Central memory CD8-positive, alpha-beta T cell (primary cell): ENCODE measurements at regions not wholly inside any gene's neighbourhood (a gene's known extent, or its start where the extent isn't known, plus 50 kb on each side); places are given as distances from the start of the nearest gene placed in this dataset.

Experiments
- ATAC-seq: fragments of 150-1000 bp; cut with Tn5 transposase; replicated peaks from 2 replicates; pipeline ENCODE4 v1.10.0; 2022; ENCODE audit warnings: mild to moderate bottlenecking, moderate FRiP score, moderate number of reproducible peaks; ENCODE audit not compliant: poor library complexity, severe bottlenecking; ENCODE audit errors: extremely low read depth
- DNase-seq, 2 donors: peaks; one replicate each; pipeline ENCODE4 v3.0.0; 2021; ENCODE audit warnings: low spot score in 2 of 2
- H3K27ac Mint-ChIP-seq: one replicate; pipeline ENCODE4 v1.8.0; 2022; ENCODE audit warnings: low read depth, mild to moderate bottlenecking, moderate library complexity, mixed read lengths
- H3K27me3 Mint-ChIP-seq: one replicate; pipeline ENCODE4 v1.8.0; 2022; ENCODE audit warnings: mixed read lengths
- H3K36me3 Mint-ChIP-seq: one replicate; pipeline ENCODE4 v1.8.0; 2022; ENCODE audit warnings: mild to moderate bottlenecking, moderate library complexity, mixed read lengths; ENCODE audit not compliant: insufficient read depth
- H3K4me1 Mint-ChIP-seq: one replicate; pipeline ENCODE4 v1.8.0; 2022; ENCODE audit warnings: mixed read lengths
- H3K4me3 Mint-ChIP-seq: one replicate; pipeline ENCODE4 v1.8.0; 2022; ENCODE audit warnings: mild to moderate bottlenecking, moderate library complexity, mixed read lengths
- H3K9me3 Mint-ChIP-seq: one replicate; pipeline ENCODE4 v1.8.0; 2022; ENCODE audit warnings: mixed read lengths

DNA sequence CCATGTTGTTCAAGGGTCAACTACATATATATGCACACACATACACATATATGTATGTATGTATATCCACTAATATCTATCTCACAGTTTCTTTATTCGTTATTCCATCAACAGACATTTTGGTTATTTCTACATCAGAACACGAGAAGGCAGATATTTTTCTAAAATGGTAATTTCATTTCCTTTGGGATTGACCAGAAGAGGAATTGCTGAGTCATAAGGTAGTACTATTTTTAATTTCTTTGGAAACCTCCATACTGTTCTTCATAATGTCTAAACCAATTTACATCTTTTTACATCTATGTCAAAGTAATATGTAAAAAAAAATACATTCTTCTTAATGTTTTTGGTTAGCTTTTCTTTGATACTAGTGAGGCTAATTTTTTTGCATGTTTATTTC lies 630.7 kb upstream of the GCFC2 start:
- no peak for DNase-seq
- no peaks in the 10 kb centered on the region for H3K4me1 Mint-ChIP-seq
- no peak for ATAC-seq
- H3K27me3 Mint-ChIP-seq: no peaks in the 10 kb centered on the region
- no peak overlapping the region for H3K27ac Mint-ChIP-seq
- H3K9me3 Mint-ChIP-seq: peaks cover 22% of the 10 kb centered on the region
- no peak overlapping the region for H3K4me3 Mint-ChIP-seq
- no peaks in the 10 kb centered on the region for H3K36me3 Mint-ChIP-seq

GRCh38 chr2:76332871-76333270 lies 622.2 kb upstream of the GCFC2 start:
- peaks cover 35% of the 10 kb centered on the region for H3K9me3 Mint-ChIP-seq
- no peak overlapping the region for H3K4me3 Mint-ChIP-seq
- peaks cover 1% of the 10 kb centered on the region for H3K36me3 Mint-ChIP-seq
- no peaks in the 10 kb centered on the region for H3K27me3 Mint-ChIP-seq
- H3K27ac Mint-ChIP-seq: no peak overlapping the region
- H3K4me1 Mint-ChIP-seq: no peaks in the 10 kb centered on the region
- ATAC-seq: no peak
- DNase-seq: no peak

GRCh38 chr2:76330865-76331264 lies 620.1 kb upstream of the GCFC2 start:
- ATAC-seq (no peak), DNase-seq (no peak)
- Mint-ChIP-seq H3K27me3 (no peaks in the 10 kb centered on the region), H3K4me3 (no peak overlapping the region), H3K27ac (no peak overlapping the region), H3K9me3 (peaks cover 27% of the 10 kb centered on the region), H3K36me3 (peaks cover 1% of the 10 kb centered on the region), H3K4me1 (no peaks in the 10 kb centered on the region)

DNA sequence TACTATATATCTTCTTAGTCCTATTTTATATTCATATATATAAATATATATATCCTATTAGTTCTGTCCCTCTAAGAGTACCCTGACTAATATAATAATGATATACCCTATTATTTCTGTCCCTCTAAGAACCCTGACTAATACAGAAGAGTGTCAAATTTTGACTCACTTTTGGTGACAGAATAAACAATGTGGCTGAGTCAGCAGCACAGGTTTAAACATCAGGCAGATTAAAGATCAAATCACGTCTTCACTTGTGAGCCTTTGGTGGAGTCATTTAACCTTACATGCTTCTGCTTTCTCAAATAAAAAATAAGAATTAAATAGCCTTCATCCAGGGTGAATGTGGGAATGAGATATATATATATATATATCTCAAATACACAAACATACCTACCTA lies 615.9 kb upstream of the GCFC2 start:
- Mint-ChIP-seq H3K4me1 (no peaks in the 10 kb centered on the region), H3K36me3 (peaks cover 1% of the 10 kb centered on the region), H3K4me3 (no peak overlapping the region), H3K9me3 (peaks cover 19% of the 10 kb centered on the region), H3K27ac (no peak overlapping the region), H3K27me3 (no peaks in the 10 kb centered on the region)
- ATAC-seq (no peak), DNase-seq (no peak)

- no peaks in the 10 kb centered on the region for H3K4me1 Mint-ChIP-seq
- ATAC-seq: no peak
Measured at GRCh38 chr2:76323381-76323780, 612.7 kb upstream of the GCFC2 start.

DNA sequence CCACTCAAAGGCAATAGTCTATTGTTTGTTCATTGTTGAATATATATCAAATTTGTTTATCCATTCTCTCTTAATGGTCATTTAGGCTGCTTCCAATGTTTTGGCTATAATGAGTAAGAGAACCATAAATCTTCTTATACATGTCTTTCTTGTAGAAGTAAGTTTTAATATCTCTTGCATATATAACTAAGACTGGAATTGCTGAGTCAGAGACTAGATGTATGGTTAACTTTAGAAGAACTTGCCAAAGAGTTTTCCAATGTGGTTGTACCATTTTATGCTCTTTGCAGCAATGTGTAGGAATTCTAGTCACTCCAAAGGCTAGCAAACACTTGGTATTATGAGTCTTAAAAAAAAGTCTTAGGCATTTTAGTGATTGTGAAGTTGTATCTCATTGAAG lies 610.0 kb upstream of the GCFC2 start:
- H3K4me3 Mint-ChIP-seq: no peak overlapping the region
- H3K27ac Mint-ChIP-seq: no peak overlapping the region
- no peaks in the 10 kb centered on the region for H3K4me1 Mint-ChIP-seq
- H3K9me3 Mint-ChIP-seq: peaks cover 28% of the 10 kb centered on the region
- no peak for DNase-seq
- ATAC-seq: no peak
- no peaks in the 10 kb centered on the region for H3K36me3 Mint-ChIP-seq
- H3K27me3 Mint-ChIP-seq: no peaks in the 10 kb centered on the region

More at GRCh38 chr2:76323381-76323780, 612.7 kb upstream of the GCFC2 start:
- no peak for DNase-seq
- Mint-ChIP-seq H3K27me3 (no peaks in the 10 kb centered on the region), H3K4me3 (no peak overlapping the region), H3K9me3 (peaks cover 20% of the 10 kb centered on the region), H3K36me3 (no peaks in the 10 kb centered on the region), H3K27ac (no peak overlapping the region)

DNA sequence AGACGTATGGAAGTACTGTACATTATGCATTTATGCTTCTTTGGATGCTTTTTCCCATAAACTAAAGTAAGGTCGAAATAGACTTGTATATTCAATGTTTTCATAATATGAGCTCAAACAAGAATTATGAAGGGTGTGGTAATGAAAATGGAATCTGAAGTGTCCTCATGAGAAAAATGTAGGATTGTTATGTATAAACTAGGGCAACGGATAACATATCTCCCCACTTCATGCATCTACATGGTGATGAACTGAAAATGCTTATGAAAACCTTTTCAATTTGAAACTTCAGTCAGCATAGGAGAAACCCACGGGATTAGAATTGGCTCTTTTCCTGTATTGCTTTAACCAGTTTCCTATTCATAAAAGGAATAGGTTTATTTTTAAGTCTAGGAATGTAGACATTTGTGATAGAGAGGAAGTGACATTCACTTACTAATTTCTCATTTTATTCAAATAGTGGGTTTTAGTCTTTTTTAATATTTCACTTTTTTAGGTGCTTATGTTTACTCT lies 608.2 kb upstream of the GCFC2 start:
- peaks cover 22% of the 10 kb centered on the region for H3K9me3 Mint-ChIP-seq
- ATAC-seq: no peak
- no peak overlapping the region for H3K27ac Mint-ChIP-seq

DNA sequence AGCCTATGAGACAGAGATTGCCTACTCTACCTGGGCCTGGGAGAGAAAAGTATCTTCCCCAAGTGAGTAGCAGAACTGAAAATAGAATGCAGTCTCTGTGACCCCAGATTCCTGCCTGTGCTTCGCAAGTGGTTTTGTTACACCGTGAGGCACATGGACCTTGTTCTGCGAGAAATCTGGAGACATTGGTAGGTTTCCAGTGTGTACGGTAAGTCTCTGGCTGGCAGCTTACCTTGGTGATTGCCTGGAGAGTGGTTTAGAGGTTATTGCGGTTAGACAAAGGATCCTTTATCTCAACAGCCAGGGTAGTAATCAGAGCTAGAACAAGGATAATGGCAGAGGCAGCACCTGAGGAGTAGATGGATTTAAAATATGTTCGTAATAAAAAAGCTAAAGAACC lies 606.0 kb upstream of the GCFC2 start:
- no peaks in the 10 kb centered on the region for H3K36me3 Mint-ChIP-seq
- no peaks in the 10 kb centered on the region for H3K27me3 Mint-ChIP-seq
- ATAC-seq: no peak
- no peak overlapping the region for H3K27ac Mint-ChIP-seq
- peaks cover 17% of the 10 kb centered on the region for H3K9me3 Mint-ChIP-seq
- H3K4me1 Mint-ChIP-seq: no peaks in the 10 kb centered on the region
- no peak overlapping the region for H3K4me3 Mint-ChIP-seq
- no peak for DNase-seq

More for the DNA sequence above, 608.2 kb upstream of the GCFC2 start:
- Mint-ChIP-seq H3K4me3 (no peak overlapping the region), H3K36me3 (no peaks in the 10 kb centered on the region), H3K4me1 (no peaks in the 10 kb centered on the region), H3K27me3 (no peaks in the 10 kb centered on the region)
- DNase-seq: no peak

DNA sequence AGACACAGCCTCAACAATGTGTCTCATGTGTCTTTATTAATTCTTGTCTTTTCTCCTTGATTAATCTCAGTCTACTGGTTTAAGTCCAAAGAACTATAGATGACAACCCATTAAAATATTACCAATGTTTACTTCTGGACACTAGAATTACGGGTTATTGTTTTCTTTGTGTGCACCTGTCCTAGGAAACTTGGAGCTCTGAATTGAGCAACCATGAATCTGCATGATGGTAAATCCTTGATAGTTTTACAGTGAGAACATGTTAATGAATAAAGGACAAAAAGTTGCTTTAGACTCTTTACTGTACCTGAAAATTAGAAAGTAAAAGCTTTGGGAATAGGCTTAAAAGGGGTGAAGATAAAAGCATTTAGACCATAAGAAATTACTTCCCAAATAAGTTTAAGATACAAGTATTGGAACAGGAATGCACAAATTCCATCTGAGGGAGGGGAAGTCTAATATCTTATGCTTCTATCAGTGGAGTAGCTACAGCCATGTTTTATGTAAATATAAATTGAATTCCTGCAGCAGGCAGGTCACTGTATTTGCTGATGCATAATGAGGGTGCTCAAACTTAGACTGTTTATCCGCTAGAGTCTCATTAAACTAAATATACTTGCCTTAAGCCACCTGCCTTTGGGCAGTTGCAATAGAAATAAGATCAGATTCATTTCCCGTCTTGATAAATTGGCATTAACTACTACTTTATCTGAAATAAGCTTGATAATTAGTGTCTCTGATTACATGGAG lies 603.7 kb upstream of the GCFC2 start:
- DNase-seq (no peak), ATAC-seq (no peak)
- peaks cover 17% of the 10 kb centered on the region for H3K9me3 Mint-ChIP-seq
- H3K36me3 Mint-ChIP-seq: no peaks in the 10 kb centered on the region
- H3K4me3 Mint-ChIP-seq: no peak overlapping the region
- H3K4me1 Mint-ChIP-seq: no peaks in the 10 kb centered on the region
- no peaks in the 10 kb centered on the region for H3K27me3 Mint-ChIP-seq
- H3K27ac Mint-ChIP-seq: no peak overlapping the region

GRCh38 chr2:76312236-76312635 lies 601.5 kb upstream of the GCFC2 start:
- peaks cover 12% of the 10 kb centered on the region for H3K9me3 Mint-ChIP-seq
- no peaks in the 10 kb centered on the region for H3K27me3 Mint-ChIP-seq
- no peak overlapping the region for H3K4me3 Mint-ChIP-seq
- no peak for ATAC-seq
- no peaks in the 10 kb centered on the region for H3K4me1 Mint-ChIP-seq
- H3K27ac Mint-ChIP-seq: no peak overlapping the region
- H3K36me3 Mint-ChIP-seq: no peaks in the 10 kb centered on the region
- DNase-seq: no peak

- no peak overlapping the region for H3K4me3 Mint-ChIP-seq
- H3K27ac Mint-ChIP-seq: no peak overlapping the region
- H3K9me3 Mint-ChIP-seq: peaks cover 9% of the 10 kb centered on the region
- H3K27me3 Mint-ChIP-seq: no peaks in the 10 kb centered on the region
- DNase-seq: no peak
- no peaks in the 10 kb centered on the region for H3K36me3 Mint-ChIP-seq
- H3K4me1 Mint-ChIP-seq: no peaks in the 10 kb centered on the region
- no peak for ATAC-seq
Measured at GRCh38 chr2:76311728-76312127, 601.0 kb upstream of the GCFC2 start.

DNA sequence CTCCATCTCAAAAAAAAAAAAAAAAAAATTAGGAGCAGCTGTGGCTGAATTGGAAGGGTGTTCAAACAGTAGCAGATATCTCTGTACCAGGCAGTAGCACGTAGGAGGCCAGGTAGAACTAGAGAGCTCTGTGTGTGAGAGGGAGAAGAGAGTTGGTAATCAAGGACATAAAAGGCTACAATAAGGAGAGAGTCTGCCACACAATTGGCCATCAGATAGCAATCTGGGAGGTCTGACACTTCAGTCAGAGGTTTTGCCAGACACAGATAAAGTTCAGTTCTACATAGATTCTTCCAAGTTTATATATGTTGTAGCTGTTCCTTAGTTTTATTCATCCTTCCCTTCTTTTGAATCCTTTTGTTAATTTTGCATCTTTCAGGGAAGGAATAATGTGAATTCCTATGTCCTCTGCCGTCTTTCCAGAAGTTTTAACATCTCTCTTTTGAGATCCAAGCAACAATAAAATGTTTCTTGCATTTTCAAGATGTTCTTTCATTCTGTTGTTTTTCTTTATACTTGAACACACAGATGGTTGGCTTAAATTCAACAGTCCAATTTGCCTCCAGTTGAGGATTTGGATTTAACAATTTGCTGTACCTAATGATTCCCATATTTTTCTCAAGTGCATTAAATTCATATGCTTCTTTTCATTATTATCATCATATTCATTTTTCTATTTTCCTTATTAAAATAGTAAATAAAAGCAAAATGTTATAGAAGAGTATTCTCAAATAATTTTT lies 600.3 kb upstream of the GCFC2 start:
- H3K4me1 Mint-ChIP-seq: no peaks in the 10 kb centered on the region
- H3K27me3 Mint-ChIP-seq: no peaks in the 10 kb centered on the region
- no peak overlapping the region for H3K27ac Mint-ChIP-seq
- H3K36me3 Mint-ChIP-seq: no peaks in the 10 kb centered on the region
- peaks cover 7% of the 10 kb centered on the region for H3K9me3 Mint-ChIP-seq
- no peak overlapping the region for H3K4me3 Mint-ChIP-seq
- ATAC-seq (no peak), DNase-seq (no peak)

DNA sequence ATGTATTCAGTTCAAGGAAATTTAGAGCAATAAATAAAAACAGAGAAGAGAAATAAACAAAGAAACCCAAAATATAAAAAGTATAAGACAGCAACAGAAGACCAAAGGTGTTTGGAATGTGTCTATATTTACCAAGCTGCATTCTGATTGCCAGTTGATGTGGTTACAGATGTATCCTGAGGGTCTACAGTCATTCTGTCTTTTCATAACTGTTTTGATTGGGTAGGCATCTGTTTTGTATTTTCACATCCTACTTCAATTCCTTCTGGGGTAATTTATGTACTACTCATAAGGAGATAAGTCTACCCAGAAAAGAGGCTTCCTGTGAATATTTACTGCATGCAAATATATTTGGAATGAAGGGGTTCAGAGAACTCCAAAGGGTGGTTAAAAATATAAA lies 596.8 kb upstream of the GCFC2 start:
- H3K36me3 Mint-ChIP-seq: no peaks in the 10 kb centered on the region
- no peak overlapping the region for H3K4me3 Mint-ChIP-seq
- no peak overlapping the region for H3K27ac Mint-ChIP-seq
- H3K4me1 Mint-ChIP-seq: no peaks in the 10 kb centered on the region
- no peaks in the 10 kb centered on the region for H3K27me3 Mint-ChIP-seq
- ATAC-seq (no peak), DNase-seq (no peak)
- H3K9me3 Mint-ChIP-seq: peaks cover 19% of the 10 kb centered on the region
